Fibroblast of lung (primary cell): ENCODE measurements at regions not wholly inside any gene's neighbourhood (a gene's known extent, or its start where the extent isn't known, plus 50 kb on each side); places are given as distances from the start of the nearest gene placed in this dataset.
A peak's percentile ranks its signal among the peaks of the same experiment; 100 is the strongest.

Source experiments
- DNase-seq, 2 donors: peaks; one replicate each; pipeline versions ENCODE4 v3.0.0 to v3.0.0-alpha.2; 2010; ENCODE audit warnings: low read depth in 2 of 2
- H2AFZ ChIP-seq: 2 replicates; pipeline ENCODE4 v1.5.1; 2012; ENCODE audit warnings: low read length, control low read depth, inconsistent platforms
- H3K27ac ChIP-seq: 2 replicates; pipeline ENCODE4 v1.5.1; 2011; ENCODE audit warnings: low read length, control low read depth; ENCODE audit not compliant: insufficient read depth
- H3K27me3 ChIP-seq: 2 replicates; pipeline ENCODE4 v1.5.1; 2011; ENCODE audit warnings: mild to moderate bottlenecking, low read length; ENCODE audit not compliant: control insufficient read depth, insufficient read depth
- H3K36me3 ChIP-seq: 2 replicates; pipeline ENCODE4 v1.5.1; 2011; ENCODE audit warnings: low read length; ENCODE audit not compliant: control insufficient read depth, insufficient read depth
- H3K4me1 ChIP-seq: 2 replicates; pipeline ENCODE4 v1.5.1; 2011; ENCODE audit warnings: low read length; ENCODE audit not compliant: control insufficient read depth, insufficient read depth; ENCODE audit errors: extremely low read depth
- H3K4me2 ChIP-seq: 2 replicates; pipeline ENCODE4 v1.5.1; 2011; ENCODE audit warnings: low read length, control low read depth; ENCODE audit not compliant: insufficient read depth; ENCODE audit errors: extremely low read depth
- H3K4me3 ChIP-seq, 4 experiments: fragments of 200-600 bp in 1 of 4; sonication (generic) in 1 of 4; replicated peaks in 1 of 4; 2 replicates each; pipeline ENCODE4 v1.5.1; 2011 to 2016; ENCODE audit warnings: low read length in 4 of 4, low read depth in 3 of 4, mild to moderate bottlenecking in 3 of 4, control low read depth in 2 of 4, inconsistent platforms in 1 of 4, mixed read lengths in 1 of 4; ENCODE audit not compliant: insufficient read depth in 1 of 4; ENCODE audit errors: control extremely low read depth in 1 of 4
- H3K79me2 ChIP-seq: 2 replicates; pipeline ENCODE4 v1.5.1; 2012; ENCODE audit warnings: mild to moderate bottlenecking, low read length, inconsistent platforms; ENCODE audit not compliant: control insufficient read depth, insufficient read depth
- H3K9ac ChIP-seq: 2 replicates; pipeline ENCODE4 v1.5.1; 2011; ENCODE audit warnings: mild to moderate bottlenecking, low read length, control low read depth; ENCODE audit not compliant: insufficient read depth
- H3K9me3 ChIP-seq: 2 replicates; pipeline ENCODE4 v1.5.1; 2012; ENCODE audit warnings: low read depth, low read length; ENCODE audit not compliant: control insufficient read depth, insufficient read depth
- H4K20me1 ChIP-seq: 2 replicates; pipeline ENCODE4 v1.5.1; 2011; ENCODE audit warnings: low read length; ENCODE audit not compliant: control insufficient read depth, insufficient read depth; ENCODE audit errors: extremely low read depth
- EZH2 ChIP-seq: IDR thresholded peaks from 2 replicates; pipeline ENCODE4 v1.5.1; 2012; ENCODE audit warnings: low read length, control low read depth, mild to moderate bottlenecking; ENCODE audit errors: missing control alignments
- TF ChIP-seq, protein P1 (sequence below), 2 donors: IDR thresholded peaks in 1 of 2; conservative IDR thresholded peaks in 1 of 2; 1 replicate in 1 of 2; 2 replicates in 1 of 2; pipeline ENCODE4 v1.5.1; 2011 to 2012; ENCODE audit warnings: low read length in 2 of 2, control low read depth in 1 of 2, inconsistent platforms in 1 of 2, low read depth in 1 of 2, mild to moderate bottlenecking in 1 of 2

DNA sequence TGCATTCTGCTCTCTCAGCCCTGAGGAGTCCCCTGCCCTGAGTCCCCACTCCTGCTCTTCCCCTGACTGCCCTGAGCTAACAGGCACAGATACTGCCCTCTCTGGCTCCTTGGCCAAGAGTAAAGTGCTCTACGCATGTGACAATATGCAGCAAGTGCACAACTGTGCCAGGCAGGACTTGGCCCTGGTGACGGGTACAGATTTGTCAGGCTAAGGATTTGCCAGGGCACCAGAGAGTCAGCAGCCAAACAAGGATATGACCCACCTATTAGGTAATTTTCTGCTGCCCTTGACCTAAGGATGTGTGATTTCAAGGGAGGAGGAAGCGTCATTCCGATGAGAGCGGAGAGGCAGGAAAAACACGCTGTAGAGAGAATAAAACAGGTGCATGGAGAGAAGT, 339.0 kb downstream of the PTPRU start:
- no peak overlapping the region for H2AFZ ChIP-seq
- H3K27ac ChIP-seq, result no peak overlapping the region
- H3K4me2 ChIP-seq, result no peak overlapping the region
- no peak overlapping the region for H3K4me3 ChIP-seq
- TF ChIP-seq, protein P1, sequence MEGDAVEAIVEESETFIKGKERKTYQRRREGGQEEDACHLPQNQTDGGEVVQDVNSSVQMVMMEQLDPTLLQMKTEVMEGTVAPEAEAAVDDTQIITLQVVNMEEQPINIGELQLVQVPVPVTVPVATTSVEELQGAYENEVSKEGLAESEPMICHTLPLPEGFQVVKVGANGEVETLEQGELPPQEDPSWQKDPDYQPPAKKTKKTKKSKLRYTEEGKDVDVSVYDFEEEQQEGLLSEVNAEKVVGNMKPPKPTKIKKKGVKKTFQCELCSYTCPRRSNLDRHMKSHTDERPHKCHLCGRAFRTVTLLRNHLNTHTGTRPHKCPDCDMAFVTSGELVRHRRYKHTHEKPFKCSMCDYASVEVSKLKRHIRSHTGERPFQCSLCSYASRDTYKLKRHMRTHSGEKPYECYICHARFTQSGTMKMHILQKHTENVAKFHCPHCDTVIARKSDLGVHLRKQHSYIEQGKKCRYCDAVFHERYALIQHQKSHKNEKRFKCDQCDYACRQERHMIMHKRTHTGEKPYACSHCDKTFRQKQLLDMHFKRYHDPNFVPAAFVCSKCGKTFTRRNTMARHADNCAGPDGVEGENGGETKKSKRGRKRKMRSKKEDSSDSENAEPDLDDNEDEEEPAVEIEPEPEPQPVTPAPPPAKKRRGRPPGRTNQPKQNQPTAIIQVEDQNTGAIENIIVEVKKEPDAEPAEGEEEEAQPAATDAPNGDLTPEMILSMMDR (conservative IDR thresholded peaks at IDR 0.05 in 1 of 2, IDR thresholded peaks at IDR 0.05 in 1 of 2; ENCODE audit: low read depth in 1 of 2, low read length in 2 of 2), result no peak
- TF ChIP-seq EZH2, result no peak
- DNase-seq, result no peak
- H3K4me1 ChIP-seq, result peaks cover 3% of the 10 kb centered on the region
- no peaks in the 10 kb centered on the region for H4K20me1 ChIP-seq
- no peaks in the 10 kb centered on the region for H3K36me3 ChIP-seq
- no peak overlapping the region for H3K9ac ChIP-seq
- no peaks in the 10 kb centered on the region for H3K79me2 ChIP-seq
- no peaks in the 10 kb centered on the region for H3K9me3 ChIP-seq
- H3K27me3 ChIP-seq, result no peaks in the 10 kb centered on the region

DNA sequence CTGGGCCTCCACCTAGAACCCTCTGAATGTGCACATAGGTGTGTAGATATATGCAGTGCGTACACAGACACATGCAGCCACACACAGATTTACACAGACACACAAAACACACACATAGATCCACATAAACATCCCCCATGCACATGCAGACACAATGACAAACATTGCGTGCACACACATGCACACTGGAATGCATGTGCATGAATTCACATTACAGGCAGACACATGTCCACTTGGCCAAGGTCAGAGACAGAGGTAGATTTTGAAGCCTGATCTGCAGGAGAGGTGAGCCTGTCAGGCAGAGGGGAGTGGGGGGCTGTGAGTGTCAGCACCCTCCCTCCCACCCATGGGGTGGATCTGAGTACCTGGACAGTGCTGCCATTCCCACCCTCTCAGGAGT, 338.5 kb downstream of the PTPRU start:
- peaks cover 3% of the 10 kb centered on the region for H3K4me1 ChIP-seq
- H3K27ac ChIP-seq, result no peak overlapping the region
- no peaks in the 10 kb centered on the region for H3K79me2 ChIP-seq
- H3K4me2 ChIP-seq, result no peak overlapping the region
- no peaks in the 10 kb centered on the region for H3K27me3 ChIP-seq
- no peak overlapping the region for H3K9ac ChIP-seq
- no peaks in the 10 kb centered on the region for H4K20me1 ChIP-seq
- H3K9me3 ChIP-seq, result no peaks in the 10 kb centered on the region
- no peak overlapping the region for H2AFZ ChIP-seq
- TF ChIP-seq, protein P1 (conservative IDR thresholded peaks at IDR 0.05 in 1 of 2, IDR thresholded peaks at IDR 0.05 in 1 of 2; ENCODE audit: low read depth in 1 of 2, low read length in 2 of 2), result no peak
- TF ChIP-seq EZH2, result no peak
- H3K36me3 ChIP-seq, result no peaks in the 10 kb centered on the region
- no peak overlapping the region for H3K4me3 ChIP-seq
- no peak for DNase-seq

DNA sequence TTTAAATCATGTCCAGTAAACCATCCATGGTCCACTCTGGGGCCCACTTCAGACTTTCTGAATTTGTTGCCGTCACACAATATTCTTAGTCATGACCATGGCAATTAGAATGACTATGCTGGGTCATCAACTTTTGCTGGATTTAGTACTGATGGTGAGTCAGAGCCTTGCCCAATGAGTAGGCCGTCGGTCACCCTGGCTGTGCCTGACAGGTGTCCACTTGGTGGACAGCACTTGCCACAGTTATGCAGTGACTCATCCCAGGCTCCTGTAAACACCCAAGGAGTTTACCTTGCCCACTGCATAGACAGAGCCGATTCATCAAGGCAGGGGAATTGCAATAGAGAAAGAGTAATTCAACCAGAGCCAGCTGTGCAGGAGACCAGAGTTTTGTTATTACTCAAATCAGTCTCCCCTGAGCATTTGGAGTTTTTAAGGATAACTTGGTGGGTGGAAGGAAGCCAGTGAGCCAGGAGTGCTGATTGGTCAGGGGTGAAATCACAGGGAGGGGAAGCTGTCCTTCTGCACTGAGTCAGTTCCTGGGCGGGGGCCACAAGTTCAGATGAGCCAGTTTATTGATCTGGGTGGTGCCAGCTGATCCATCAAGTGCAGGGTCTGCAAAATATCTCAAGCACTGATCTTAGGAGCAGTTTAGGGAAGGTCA, 333.8 kb downstream of the PTPRU start:
- no peak overlapping the region for H3K9ac ChIP-seq
- H2AFZ ChIP-seq, result no peak overlapping the region
- H3K27ac ChIP-seq, result no peak overlapping the region

More for the DNA sequence above, 333.8 kb downstream of the PTPRU start:
- H3K36me3 ChIP-seq, result no peaks in the 10 kb centered on the region
- no peaks in the 10 kb centered on the region for H3K27me3 ChIP-seq
- H4K20me1 ChIP-seq, result no peaks in the 10 kb centered on the region
- H3K4me3 ChIP-seq, result no peak overlapping the region
- no peaks in the 10 kb centered on the region for H3K9me3 ChIP-seq
- TF ChIP-seq, protein P1 (conservative IDR thresholded peaks at IDR 0.05 in 1 of 2, IDR thresholded peaks at IDR 0.05 in 1 of 2; ENCODE audit: low read depth in 1 of 2, low read length in 2 of 2), result no peak
- no peak for TF ChIP-seq EZH2
- H3K79me2 ChIP-seq, result no peaks in the 10 kb centered on the region
- H3K4me2 ChIP-seq, result no peak overlapping the region
- H3K4me1 ChIP-seq, result peaks cover 3% of the 10 kb centered on the region
- DNase-seq, result peak; percentile 88 to 100
